KG1 (cell line): ENCODE measurements at regions not wholly inside any gene's neighbourhood (a gene's known extent, or its start where the extent isn't known, plus 50 kb on each side); places are given as distances from the start of the nearest gene placed in this dataset.
"Not testable (repeated sequence)": the region's sequence is repeated elsewhere in the genome, so short reads cannot be mapped to it uniquely, and the experiment has no call there.

Experiments
- DNase-seq: peaks from one replicate; lab custom pipeline; 2025; lab: John Stamatoyannopoulos, UW

- no peak for DNase-seq
These were observed 240.8 kb upstream of the TOX3 start for GRCh38 chr16:52787709-52788108.

- no peak for DNase-seq
These were observed 239.1 kb upstream of the TOX3 start for GRCh38 chr16:52786091-52786490.

DNA sequence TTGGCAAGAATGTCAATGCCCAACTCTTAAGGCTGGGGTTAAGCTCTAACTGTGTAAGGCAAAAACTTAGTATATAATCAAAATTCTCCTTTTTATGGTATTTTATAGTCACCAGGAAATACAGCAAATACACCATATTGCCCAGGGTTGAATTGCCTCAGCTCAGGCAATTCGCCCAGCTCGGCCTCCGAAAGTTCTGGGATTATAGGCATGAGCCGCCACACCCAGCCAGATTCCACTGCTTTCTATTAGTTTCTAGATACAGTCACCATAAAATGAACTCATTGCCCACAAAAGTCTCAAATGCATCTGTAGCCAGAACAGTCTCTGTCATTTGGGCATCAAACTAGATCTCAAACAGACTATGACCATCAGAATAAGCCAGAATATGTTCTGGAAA, 238.7 kb upstream of the TOX3 start:
- no peak for DNase-seq

DNA sequence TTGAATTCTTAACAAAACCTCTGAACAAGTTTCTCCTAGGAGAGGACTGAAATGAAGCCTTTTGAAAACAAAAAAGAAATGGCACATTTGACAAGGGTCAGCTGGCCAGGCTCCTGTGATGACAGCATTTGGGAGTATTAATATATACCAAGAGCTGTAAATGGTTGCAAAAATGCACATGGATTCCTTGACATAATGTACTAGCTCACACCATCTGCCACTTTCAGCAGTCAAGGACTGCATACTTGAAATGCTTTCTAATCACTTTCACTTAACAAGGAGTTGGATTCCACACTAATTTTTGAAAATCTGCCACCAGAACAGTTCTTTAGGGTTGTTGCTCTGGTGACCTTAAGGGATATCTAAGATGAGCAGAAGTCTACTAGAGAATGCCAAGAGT, 236.7 kb upstream of the TOX3 start:
- DNase-seq = no peak

DNA sequence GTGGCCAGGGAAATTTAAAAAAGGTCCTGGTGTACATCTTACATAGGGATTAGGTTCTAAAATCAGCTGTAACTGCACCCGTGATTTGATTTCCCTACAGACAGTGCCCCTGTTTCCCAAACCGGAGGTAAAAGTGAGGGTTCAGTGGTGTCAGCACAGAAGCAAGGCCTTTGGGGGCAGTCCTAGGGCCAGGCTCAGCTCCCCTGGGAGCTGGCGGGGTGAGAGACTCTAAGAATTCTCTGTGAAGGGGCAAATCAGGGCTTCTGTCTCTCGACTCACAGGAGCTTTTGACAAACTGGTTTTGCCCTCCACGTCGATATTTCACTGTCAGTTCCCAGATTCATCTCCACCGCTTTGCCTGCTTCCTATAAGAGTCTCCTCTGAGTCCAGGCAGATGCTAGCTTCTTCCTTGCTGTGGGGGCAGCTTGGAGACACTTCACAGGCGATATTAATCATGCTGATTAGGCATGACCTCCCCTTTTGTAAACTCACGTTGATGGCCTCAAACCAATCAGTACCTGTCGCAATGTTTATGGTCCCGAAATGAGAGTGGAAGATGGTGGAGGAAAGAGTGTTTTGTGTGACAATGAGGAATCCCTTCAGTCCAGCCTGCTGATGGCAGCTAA, 234.2 kb upstream of the TOX3 start:
- no peak for DNase-seq

- DNase-seq = no peak
These were observed 226.1 kb upstream of the TOX3 start for GRCh38 chr16:52773026-52773425.

GRCh38 chr16:52770828-52771227, 223.9 kb upstream of the TOX3 start:
- DNase-seq = no peak

DNA sequence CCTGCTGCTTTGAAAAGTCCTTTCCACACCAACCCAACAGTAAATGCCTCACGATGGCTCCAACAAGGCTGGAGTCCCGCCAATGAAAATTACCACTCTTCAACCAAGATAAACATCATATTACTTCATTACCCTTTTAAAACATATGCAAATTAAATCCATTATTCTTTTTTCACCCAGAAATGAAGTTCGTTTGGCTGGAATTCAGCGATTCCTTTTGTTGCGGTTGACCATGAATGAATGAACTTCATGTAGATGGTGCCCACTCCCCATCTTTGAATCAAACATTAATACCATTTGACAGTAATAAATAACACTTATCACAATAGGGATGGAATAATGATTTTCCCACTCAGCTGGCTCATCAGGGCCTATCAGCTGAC, 211.5 kb upstream of the TOX3 start:
- no peak for DNase-seq

GRCh38 chr16:52757746-52758472, 211.0 kb upstream of the TOX3 start:
- DNase-seq = no peak

DNA sequence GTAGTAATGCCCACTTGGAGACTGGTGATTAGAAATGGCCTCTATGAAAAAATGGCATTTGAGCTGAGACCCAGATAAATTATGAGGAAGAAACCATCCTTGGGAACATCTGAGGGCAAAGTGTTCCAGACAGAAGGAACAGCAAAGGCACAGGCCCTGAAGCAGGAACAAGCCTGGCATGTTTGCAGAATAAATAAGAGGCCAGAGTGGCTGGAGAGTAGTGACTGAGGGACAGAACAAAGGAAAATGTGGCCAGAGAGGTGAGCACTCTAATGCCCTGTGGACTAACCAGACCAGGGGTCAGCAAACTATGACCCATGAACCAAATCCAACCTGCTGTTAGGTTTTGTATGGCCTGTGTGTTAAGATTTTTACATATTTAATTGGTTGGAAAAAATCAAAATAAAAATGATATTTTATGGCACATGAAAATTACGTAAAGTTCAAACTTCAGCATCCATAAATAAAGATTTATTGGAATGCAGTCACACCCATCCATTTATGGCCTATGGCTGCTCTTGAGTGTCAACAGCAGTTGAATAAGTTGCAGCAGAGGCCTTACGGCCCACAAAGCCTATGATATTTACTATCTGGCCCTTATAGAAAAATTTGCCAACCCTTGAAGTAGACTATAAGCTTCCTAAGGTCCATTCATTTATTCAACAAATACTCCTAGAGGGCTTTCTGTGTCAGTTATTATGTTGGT, 210.0 kb upstream of the TOX3 start:
- DNase-seq = no peak

DNA sequence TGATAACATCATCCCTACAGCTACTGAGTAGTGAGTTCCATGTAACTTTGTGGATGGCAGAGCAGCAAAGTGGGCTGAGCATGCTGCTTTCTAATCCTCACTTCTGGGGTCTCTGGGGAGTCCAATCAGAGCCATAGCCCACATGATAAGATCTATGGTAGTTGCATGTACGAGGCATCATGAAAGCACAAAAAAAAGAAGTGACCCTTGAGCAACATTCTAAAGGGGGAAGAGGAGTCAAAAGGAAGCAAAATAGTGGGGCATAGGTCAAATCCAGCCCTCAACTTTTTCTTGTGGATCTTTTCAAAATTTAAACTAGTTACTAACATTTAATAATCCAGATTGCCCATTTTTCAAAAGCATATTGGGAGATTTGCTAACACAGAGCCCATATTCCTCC, 208.5 kb upstream of the TOX3 start:
- no peak for DNase-seq

DNA sequence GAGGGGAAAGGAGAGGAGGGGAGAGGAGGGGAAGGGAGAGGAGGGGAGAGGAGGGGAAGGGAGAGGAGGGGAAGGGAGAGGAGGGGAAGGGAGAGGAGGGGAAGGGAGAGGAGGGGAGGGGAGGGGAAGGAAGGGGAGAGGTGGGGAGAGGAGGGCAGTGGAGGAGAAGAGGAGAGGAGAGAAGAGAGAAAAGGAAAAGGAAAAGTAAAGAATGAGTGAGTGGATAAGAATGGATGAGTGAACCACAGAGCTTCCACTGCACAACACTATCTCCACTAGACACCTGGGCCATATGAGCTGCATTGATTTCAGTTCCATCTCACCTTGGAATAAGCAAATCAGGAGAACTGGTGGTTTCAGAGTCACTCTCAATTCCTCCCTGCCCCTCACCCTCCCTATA, 204.1 kb upstream of the TOX3 start:
- no peak for DNase-seq

GRCh38 chr16:52748741-52749140, 201.8 kb upstream of the TOX3 start:
- no peak for DNase-seq

GRCh38 chr16:52747088-52747595, 200.2 kb upstream of the TOX3 start:
- no peak for DNase-seq

DNA sequence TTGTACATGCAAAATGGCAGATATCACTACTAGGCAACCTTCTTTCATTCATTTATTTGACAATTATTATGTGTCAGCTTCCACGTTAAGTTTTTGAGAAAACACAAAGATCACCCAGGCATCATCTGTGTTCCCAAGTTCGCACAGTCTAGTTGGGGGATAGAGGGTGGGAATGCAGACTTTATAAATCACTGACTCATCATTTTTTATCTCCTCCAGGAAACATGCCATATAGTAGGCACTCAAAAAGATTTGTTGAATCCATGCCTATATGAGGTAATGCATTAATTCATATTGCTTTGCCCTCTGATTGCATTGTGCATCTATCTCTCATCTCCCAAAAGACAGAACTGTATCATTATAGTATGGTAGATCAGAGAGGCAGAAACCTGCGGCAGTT, 196.8 kb upstream of the TOX3 start:
- DNase-seq = no peak

GRCh38 chr16:52742608-52743170, 195.7 kb upstream of the TOX3 start:
- DNase-seq = no peak

DNA sequence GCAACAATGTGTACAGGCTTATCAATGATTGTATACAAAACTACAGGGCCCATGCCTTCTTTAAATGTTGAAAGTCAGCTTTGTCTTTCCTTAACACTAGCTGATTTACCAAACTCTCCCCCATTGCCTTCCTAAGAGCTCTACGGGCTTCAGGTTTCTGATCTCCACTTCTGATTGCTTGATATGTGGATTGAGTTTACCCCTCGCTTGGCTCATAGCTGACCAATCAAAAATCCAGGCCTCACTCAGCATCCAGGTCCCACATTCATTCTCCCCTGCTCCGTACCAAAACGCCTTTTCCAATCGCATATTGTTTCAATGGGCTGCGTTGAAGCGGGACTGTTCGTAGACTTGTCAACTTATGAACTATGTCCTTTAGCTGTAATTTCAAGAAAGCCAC, 195.1 kb upstream of the TOX3 start:
- no peak for DNase-seq

DNA sequence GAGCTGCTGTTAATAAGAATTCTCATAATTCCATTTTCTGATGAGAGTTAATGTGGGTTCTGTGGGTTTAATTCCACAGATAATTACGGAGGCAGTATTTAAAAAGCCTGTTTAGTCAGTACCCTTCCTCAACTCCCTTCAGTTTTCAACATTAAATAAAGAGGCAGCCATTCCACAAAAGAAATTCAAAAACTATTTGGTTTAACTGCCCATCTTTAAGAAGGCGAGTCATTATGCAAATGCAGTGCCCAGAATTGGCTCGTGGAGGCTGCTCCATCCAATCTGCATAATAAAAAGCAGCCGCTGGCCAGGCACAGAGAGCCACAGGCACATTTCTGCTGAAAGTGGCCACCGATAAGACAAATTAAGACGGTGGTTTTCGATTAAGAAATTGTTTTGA, 194.4 kb upstream of the TOX3 start:
- DNase-seq = no peak

DNA sequence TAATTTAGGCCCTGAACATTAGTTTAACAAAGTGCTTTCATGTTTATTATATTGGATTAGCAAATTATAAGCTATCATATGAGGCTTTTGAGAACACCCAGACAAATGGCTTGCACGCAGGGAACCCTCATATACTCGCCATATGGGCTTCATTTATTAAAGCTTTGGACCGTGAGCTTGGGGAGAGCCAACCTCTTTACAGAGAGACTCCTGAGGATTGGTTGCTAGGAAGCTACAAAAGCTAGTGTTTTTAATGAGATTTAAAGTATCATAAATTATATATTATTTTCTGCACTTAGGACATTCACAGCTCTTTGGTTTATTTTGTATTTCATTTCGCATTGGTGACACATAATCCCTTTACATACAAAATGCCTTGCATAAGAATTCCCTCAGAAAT, 193.8 kb upstream of the TOX3 start:
- no peak for DNase-seq

DNA sequence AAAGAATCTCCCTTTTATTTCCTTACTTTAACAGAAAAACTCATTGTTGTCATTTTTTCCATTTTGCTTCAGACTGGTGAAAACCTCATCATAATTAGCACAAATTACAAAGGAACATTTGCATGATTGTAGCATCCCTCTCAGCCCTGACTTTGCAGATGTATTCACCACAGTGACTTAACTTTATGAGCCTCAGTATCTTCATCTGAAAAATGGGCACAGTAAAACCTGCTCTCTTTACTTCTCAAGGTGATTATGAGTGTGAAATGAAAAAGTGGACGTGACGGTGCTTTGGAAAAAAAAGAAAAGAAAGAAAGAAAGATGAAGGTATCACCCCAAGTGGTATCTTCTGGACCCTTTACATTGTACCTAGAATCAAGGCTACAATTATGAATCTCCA, 193.4 kb upstream of the TOX3 start:
- no peak for DNase-seq

GRCh38 chr16:52738992-52739391, 192.0 kb upstream of the TOX3 start:
- DNase-seq = not testable (repeated sequence)

DNA sequence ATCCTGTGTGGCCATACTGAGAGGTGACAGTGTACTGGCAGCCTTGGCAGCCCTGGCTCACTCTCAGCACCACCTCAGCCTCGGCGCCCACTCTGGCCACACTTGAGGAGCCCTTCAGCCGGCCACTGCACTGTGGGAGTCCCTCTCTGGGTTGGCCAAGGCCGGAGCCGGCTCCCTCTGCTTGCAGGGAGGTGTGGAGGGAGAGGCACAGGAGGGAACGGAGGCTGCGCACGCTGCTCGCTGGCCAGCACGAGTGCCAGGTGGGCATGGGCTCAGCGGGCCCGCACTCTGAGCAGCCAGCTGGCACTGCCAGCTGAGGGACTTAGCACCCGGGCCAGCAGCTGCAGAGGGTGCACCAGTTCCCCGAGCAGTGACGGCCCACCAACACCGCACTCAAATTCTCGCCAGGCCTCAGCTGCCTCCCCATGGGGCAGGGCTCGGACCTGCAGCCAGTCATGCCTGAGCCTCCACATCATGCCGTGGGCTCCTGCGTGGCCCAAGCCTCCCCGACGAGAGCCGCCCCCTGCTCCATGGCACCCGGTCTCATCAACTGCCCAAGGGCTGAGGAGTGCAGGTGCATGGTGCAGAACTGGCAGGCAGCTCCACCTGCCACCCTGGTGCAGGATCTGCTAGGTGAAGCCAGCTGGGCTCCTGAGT, 184.4 kb upstream of the TOX3 start:
- DNase-seq = no peak
